GM19395 (cell line): ENCODE measurements at regions not wholly inside any gene's neighbourhood (a gene's known extent, or its start where the extent isn't known, plus 50 kb on each side); places are given as distances from the start of the nearest gene placed in this dataset.
"Not testable (repeated sequence)": the region's sequence is repeated elsewhere in the genome, so short reads cannot be mapped to it uniquely, and the experiment has no call there.

Source experiments
- ATAC-seq: cut with Tn5 transposase; IDR thresholded peaks from one replicate; pipeline ENCODE4 v1.9.1; 2021; ENCODE audit warnings: mild to moderate bottlenecking, moderate library complexity; ENCODE audit not compliant: unreplicated experiment

DNA sequence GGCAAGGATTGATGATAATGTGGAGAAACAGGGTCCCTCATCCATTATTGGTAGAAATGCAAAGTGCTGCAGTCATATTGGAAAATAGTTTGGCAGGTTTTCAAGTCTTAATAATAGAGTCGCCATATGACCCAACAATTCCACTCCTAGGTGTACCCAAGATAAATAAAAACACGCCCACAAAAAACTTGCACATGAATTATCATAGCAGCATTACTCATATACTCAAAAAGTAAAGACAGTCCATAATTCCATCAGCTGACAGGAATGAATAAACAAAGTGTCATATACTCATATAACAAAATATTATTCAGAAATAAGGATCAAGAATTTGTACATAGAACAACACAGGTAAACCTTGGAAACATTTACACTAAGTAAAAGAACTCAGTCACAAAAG lies 242.9 kb upstream of the FTMT start:
- ATAC-seq, result no peak

DNA sequence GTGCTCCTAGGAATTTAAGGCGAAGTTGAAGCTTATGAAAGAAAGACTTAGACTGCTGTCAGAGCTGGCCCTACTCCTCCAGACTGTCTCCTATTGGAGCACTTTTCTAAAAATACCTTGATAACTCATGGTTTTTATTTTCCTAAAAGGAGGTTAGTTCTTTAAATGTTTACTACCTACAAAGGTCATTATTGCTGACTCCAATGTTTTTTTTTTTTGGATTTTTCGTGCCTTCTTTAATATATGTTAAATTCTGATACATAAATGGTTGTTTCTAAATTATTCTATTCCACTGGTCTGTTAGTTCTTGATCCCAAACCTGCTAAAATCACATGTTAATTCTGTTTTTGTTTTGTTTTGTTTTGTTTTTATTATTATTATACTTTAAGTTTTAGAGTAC lies 227.6 kb upstream of the FTMT start:
- no peak for ATAC-seq

DNA sequence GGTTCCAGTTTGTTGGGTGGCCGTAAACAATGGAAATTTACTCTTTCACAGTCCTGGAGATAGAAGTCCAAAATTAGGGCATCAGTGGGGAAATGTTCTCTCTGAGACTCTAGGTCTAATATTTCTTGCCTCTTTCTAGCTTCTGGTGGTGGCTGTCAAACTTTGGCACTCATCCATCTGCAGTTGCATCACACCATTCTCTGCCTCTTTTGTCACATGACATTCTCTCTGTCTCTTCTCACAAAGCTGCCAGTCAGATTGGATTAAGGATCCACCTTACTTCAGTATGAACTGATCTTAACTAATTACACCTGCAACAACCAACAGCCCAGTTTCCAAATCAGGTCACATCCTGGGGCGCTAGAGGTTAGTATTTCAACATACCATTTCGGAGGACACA lies 222.9 kb upstream of the FTMT start:
- ATAC-seq, result no peak

DNA sequence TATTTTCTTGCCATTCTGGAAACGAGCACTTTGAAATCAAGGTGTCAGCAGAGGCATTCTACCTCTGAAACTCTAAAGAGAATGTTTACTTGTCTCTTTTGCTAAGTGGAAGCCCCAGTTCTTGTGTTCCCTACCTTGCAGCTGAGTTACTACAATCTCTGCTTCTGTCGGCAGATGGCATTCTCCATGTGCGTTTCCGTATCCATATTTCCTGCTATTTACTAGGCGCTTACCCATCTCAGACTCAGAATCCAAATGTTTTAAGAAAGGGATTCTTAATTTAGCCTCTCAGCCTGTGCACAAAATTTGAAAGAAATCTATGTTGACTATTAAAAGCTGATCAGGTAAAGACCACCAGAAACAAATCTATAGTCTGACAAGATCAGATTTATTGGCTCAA lies 221.3 kb upstream of the FTMT start:
- ATAC-seq, result no peak

DNA sequence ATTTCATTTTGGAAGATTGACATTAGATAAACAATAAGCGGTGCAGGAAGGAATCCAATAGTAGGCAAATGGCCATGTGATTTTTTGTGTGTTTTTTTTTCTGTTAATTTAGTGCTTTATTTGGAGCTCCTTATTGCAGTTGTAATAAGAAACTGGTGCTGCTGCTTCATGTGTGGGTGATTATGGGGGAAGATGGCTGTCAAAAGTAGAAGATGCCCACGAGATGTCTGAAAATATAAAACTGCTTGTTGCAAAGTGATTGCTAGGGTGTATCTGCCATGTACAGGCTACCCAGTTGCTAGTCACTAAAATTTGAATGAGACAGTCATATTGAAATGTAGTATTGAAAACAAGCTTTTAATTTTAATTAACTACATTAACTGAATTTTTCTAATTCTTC lies 216.7 kb upstream of the FTMT start:
- no peak for ATAC-seq

DNA sequence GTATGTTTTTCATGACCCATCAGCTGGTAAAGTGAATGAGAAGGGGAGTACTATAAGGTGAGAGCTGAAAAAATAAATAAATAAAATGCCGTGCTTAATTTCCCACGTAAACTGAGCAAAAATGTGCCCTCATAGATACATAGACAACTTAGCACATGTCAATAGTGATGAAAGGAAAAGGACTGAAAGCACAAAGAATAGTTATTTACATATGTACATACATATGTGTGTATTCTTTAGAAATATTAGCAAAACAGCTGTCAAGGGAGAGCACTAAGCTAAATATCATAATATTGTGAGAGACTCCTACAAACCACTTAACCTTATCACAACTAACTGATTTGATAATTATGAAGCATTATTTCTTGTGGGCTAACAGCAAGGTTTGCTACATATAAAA lies 213.6 kb upstream of the FTMT start:
- ATAC-seq, result no peak

DNA sequence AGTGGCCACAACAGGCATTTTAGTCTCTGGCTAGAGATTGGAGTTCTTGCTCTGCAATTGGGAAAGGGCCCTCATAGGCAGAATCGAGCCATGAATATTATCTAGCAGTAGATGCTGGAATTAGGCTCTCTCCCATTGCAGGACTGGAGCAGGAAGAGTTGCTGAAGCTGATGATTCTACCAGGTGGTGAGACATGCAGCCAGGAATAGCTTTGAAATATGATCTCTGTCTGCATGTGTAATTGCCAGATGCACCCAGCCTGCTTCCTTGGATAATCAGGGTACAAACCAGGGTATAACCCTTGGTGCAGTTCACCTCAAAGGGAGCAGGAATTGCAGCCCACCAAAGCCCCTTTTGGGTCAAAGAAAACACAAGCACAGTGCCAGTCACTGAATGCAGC lies 211.4 kb upstream of the FTMT start:
- ATAC-seq, result no peak

DNA sequence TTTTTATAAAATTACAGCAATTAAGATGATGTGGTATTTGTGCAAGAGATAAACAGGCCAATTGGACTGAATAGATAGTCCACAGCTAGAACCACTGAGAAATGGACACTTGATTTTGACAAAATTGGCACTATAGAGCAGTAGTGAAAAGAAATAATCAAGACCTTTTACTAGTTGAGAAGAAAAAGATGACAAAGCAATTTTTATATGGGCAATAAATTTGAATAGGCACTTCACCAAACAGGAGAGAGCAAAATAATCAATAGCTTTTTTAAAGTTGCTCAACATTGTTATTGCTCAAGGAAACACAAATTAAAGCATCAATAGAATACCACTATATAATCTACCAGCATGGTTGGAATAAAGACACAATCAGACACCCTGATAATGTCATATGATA lies 193.5 kb upstream of the FTMT start:
- no peak for ATAC-seq

DNA sequence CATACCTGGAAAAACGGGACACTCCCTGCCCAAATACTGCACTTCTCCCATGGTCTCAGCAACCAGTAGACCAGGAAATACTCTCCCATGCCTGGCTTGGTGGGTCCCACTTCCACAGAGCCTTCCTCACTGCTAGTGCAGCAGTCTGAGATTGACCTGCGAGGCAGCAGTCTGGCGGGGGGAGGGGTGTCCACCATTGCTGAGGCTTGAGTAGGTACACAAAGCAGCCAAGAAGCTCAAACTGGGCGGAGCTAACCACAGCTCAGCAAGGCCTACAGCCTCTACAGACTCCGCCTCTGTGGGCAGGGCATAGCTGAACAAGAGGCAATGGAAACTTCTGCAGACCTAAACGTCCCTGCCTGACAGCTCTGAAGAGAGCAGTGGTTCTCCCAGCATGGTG lies 191.5 kb upstream of the FTMT start:
- ATAC-seq, result no peak

DNA sequence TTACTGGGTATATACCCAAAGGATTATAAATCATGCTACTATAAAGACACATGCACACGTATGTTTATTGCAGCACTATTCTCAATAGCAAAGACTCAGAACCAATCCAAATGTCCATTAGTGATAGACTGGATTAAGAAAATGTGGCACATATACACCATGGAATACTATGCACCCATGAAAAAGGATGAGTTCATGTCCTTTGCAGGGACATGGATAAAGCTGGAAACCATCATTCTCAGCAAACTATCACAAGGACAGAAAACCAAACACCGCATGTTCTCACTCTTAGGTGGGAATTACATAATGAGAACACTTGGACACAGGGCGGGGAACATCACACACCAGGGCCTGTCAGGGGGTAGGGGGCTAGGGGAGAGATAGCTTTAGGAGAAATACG lies 186.1 kb upstream of the FTMT start:
- not testable (repeated sequence) for ATAC-seq

DNA sequence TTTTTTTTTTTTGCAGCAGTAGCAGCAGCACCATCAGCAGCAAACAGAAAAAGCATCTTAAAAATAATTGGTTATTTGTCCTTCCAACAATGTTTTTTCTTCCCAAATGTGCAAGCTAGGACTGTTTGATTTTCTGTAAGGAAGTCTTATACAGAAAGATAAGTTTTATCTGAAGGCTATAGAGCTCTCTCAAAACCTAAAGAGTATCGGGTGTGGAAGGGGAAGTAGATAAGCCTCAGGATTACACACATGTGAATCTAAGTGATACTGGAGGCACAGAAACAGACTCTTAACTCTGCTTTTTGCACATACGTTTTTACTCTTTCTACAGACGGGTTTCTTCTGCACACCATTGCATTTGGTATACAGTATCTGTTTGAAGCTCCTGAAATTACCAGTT lies 184.4 kb upstream of the FTMT start:
- ATAC-seq, result no peak

DNA sequence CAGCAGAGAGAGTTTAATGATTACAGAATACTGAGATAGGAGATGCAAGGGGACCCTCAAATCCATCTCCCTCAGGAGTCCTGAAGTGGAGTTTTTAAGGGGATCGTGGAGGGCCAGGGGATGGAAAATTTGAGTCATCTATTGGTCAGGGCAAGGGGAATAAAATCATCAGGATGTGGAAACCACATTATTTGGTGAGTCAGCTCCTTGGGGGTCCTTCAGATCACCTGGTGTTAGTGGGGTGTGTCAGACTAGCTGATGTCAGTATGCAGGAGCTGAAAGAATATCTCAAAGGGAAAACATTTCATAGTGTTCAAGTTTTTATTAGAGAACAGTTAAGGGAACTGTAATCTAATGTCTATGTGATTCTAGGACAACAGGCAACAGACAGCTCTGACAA lies 183.0 kb upstream of the FTMT start:
- no peak for ATAC-seq

DNA sequence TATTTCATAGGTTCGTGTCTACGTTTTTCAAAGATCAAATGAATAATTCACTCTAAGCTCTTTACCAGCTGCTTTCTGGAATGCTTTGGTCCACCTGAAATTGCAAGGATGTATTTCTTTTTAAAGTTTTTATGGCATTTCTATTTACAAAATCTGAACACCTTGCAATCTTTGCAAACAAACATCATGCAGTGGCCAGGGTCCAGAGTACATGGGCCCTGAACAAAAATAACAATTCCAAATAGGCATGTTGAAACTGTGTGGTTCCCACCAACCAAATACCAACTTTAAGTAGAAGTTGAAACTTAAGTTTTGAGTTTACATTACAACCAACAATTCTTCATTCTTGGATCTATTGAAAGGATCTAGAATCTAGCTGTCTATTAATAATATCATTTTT lies 180.1 kb upstream of the FTMT start:
- ATAC-seq, result no peak

DNA sequence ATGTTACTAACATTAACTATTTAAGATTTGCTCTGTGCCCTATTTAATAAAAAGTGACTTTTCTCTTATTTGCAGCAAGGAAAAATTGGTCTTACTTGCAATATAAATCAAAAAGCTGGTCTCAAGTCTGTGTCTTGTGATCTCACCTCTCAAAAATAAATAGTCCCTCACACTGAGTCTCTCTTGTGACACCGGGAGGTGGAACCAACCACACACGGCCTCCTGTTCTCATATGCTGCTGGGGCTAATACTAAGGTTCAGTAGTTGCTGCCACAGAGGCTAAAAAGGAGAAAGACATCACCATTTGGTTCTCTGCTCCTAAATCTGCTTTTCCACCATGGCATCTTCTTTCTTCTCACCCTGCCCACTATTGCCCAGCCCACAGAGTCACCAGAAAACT lies 175.8 kb upstream of the FTMT start:
- no peak for ATAC-seq

DNA sequence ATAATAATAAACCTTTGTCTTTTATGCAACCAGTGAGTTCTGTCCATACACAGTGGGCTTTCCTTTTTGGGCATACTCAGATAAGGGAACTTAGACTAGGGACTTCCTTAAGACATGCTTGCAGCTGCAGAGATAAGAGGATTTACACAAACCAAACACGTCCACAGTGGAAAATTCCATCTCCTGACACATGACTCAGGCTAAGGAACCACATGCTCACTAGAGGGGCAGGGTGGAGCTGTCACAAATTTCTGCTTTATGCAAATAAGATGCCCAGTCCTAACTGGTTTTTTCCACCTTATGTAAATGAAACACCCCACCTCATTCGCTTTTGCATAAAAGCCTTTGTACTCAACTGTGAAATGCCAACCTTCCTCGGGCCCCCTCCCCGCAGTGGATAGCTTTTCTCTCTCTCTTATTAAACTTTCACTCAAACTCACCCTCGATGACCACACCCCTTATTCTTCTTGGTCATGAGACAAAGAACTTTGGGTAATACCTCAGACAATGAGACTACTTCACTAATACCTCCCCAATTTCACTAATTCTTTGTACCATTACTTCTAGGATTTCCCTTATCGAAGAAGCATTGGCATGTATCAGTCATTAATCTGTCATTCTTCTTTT lies 170.3 kb upstream of the FTMT start:
- no peak for ATAC-seq

DNA sequence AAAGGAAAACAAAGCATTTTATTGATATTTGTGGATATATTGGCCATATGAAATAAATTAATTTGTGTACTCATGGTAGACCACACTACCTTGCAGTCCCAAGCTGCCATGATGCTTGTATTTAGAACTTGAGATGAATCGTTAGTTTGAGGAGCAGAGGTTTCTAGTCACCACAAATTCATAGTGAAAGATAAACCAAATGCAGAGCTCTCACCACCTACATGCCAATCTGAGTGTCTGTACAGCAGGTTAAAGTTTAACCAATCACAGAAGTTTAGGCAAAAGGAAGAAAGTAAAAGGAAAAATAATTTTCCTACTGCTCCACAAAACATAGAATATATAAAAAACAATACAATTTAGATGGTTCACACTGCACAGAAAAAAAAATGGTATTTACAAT lies 163.6 kb upstream of the FTMT start:
- no peak for ATAC-seq

DNA sequence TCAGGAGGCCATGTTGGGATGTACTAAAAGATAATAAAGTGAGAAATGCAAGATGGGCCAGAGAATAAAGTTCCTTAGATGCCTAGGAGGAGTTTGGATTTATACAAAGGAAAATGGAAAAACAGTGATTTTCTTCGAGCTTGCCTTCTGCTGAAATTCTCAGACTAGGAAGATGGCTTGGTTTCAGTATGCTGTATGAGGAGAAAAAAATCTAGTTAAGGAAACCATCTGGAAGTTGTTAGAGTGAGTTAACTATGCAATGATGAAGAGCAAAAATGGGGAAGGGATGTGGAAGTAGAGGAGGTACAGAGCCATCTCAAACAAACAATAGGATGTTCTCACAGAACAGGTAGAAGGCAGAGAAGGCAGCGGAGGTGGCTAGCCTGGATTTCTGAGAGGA lies 162.9 kb upstream of the FTMT start:
- no peak for ATAC-seq

DNA sequence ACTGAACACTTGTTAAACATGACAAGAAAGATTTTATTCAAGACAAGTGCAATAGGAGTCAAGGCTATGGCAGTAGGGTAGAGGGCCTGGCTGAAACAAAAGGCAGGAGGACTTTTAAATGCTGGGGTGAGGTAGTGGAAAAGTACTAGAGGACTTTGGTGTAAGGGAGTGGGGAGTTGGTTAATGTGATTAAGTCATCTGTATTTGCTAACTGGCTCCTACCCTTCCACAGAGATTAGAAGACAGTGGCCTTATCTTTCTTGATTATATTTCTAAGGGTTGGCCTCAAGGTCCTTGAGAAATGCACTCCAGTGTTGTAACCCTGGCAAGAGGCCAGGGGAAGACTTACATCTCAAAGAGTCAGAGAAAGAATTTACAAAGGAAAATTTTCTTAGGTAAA lies 160.2 kb upstream of the FTMT start:
- no peak for ATAC-seq

DNA sequence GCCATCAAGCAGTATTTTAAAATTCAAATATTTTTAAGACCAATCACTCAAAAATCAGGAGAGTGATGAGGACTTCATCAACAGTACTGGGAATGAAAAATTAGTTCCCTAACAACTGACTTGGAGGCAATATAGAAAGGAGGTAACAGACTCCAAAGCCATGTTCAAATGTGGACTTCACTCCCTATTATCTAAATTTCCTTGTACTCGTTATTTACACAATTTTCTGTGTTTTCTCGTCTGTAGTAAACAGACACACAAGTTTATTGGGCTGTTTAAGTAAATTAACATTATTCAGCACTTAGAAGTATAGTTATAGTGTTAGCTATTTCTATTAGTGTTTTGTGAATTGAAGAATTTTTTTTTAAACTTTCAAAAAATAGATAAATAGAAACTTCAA lies 159.5 kb upstream of the FTMT start:
- no peak for ATAC-seq

DNA sequence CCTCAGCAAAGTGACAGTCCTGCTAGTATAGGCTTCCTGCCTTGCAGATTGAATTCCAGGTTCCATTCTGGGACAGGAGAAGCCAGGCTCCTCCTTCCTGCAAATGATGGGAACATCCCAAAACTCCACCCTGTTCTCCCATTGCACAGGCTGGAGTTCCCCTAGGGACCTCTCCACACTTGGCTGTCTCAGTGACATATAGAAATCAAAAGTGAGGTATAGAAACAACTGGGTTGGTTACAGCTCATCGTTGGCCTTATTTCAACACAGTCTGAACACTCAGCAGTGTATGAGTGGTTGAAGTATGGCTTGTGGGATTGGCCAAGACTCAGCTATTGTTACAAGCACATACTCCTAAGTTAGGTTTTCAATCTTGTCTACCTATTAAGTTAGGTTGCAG lies 157.8 kb upstream of the FTMT start:
- ATAC-seq, result no peak

DNA sequence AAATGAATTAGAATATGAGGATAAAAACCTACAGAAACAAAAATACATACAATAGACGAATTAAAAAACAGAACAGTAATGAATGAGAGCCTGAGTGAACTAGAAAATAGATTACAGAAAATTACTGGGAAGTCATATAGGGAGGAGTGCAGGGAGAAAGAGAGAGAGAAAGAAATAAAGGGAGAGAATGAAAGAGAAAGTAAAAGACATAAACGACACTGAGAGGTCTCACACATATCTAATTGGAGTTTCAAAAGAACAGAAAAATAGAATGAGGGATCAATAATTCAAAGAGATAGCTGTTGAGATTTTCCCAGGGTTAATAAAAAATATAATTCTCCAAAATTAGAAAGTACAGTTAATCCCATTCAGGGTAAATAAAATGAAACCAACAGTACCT lies 156.4 kb upstream of the FTMT start:
- ATAC-seq, result no peak

DNA sequence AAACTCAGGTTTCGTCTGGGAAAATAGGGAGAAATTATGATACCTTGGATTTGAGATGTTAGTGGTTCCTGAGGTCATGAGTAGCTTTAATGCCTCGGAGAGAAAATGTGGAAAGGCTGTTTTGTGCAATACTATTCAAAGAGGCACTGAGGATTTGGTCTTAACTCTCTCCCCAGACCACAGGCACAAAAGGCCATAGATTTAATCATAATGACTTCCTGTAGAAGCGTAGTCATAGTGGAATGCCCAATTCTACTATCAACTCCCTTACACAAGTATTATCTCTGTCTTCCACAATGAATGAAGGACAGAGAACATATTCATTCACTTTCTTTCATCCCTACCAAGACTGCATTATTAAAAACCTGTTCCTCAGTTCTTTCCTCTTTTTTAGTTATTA lies 153.0 kb upstream of the FTMT start:
- no peak for ATAC-seq

DNA sequence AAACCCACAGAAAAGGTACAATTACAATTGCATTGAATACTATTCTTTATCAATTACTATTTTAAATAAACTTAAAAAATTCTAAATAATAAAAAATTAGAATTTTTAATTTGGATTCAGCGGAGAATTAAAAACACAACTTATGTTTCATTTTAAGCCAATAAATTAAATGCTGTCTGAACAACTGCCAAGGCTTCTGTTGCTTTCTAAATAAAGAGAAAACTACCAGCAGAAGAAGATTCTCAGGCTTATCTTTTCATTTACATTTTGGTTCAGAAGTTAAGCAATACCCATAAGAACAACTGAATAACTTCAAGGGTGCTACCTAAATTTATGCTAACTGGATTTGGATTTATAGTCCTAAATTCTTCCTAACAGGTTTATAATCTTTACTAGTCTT lies 150.0 kb upstream of the FTMT start:
- no peak for ATAC-seq

DNA sequence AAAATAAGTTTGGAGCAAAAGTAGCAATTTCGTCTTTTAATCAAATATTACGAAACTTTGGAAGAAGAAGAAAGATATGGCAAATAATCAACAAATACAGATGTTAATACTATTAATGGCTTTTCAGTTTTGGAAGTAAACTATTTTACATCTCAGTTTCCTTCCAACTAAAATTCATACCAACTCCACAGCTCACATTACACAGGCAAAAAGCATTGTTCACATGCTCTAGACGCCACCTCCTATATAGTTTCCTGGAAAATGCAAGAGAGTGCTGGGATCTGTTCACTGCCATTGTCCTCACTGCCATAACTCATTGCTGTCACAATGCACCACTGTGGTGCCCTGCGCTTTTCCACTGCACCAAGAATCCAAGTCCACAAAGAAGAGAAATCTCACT lies 149.0 kb upstream of the FTMT start:
- ATAC-seq, result no peak
